DMS79 (cell line): ENCODE measurements at regions not wholly inside any gene's neighbourhood (a gene's known extent, or its start where the extent isn't known, plus 50 kb on each side); places are given as distances from the start of the nearest gene placed in this dataset.

Source experiments
- DNase-seq: peaks from one replicate; lab custom pipeline; 2025; lab: John Stamatoyannopoulos, UW

GRCh38 chr9:116039893-116040292 is 113.7 kb upstream of the PAPPA start:
- DNase-seq = no peak

GRCh38 chr9:116042321-116042720 is 111.3 kb upstream of the PAPPA start:
- DNase-seq = no peak

- no peak for DNase-seq
Observed at GRCh38 chr9:116045083-116045482, 108.5 kb upstream of the PAPPA start.

- no peak for DNase-seq
Observed at GRCh38 chr9:116048081-116048480, 105.5 kb upstream of the PAPPA start.

- DNase-seq = no peak
Observed at GRCh38 chr9:116049456-116049855, 104.1 kb upstream of the PAPPA start.

GRCh38 chr9:116051528-116051927 is 102.1 kb upstream of the PAPPA start:
- no peak for DNase-seq

- DNase-seq = no peak
Observed at GRCh38 chr9:116055536-116055935, 98.1 kb upstream of the PAPPA start.

- DNase-seq = no peak
Observed at GRCh38 chr9:116057371-116057770, 96.2 kb upstream of the PAPPA start.

- no peak for DNase-seq
Observed at GRCh38 chr9:116058421-116058820, 95.2 kb upstream of the PAPPA start.

GRCh38 chr9:116059466-116059865 is 94.1 kb upstream of the PAPPA start:
- no peak for DNase-seq

GRCh38 chr9:116060631-116061030 is 93.0 kb upstream of the PAPPA start:
- DNase-seq = no peak

GRCh38 chr9:116061546-116062205 is 91.9 kb upstream of the PAPPA start:
- DNase-seq = no peak

- no peak for DNase-seq
Observed at GRCh38 chr9:116062206-116062550, 91.4 kb upstream of the PAPPA start.

- DNase-seq = no peak
Observed at GRCh38 chr9:116064970-116065369, 88.6 kb upstream of the PAPPA start.

- DNase-seq = no peak
Observed at GRCh38 chr9:116066221-116066620, 87.4 kb upstream of the PAPPA start.

GRCh38 chr9:116067566-116067965 is 86.0 kb upstream of the PAPPA start:
- no peak for DNase-seq

GRCh38 chr9:116070256-116070914 is 83.2 kb upstream of the PAPPA start:
- DNase-seq = no peak

GRCh38 chr9:116072046-116072445 is 81.5 kb upstream of the PAPPA start:
- DNase-seq = no peak

- no peak for DNase-seq
Observed at GRCh38 chr9:116073826-116074225, 79.8 kb upstream of the PAPPA start.

- DNase-seq = no peak
Observed at GRCh38 chr9:116074658-116075057, 78.9 kb upstream of the PAPPA start.

GRCh38 chr9:116075191-116075590 is 78.4 kb upstream of the PAPPA start:
- DNase-seq = no peak

GRCh38 chr9:116078640-116079039 is 75.0 kb upstream of the PAPPA start:
- DNase-seq = no peak

- DNase-seq = no peak
Observed at GRCh38 chr9:116080561-116080960, 73.0 kb upstream of the PAPPA start.
